H7 (cell line): ENCODE measurements at regions not wholly inside any gene's neighbourhood (a gene's known extent, or its start where the extent isn't known, plus 50 kb on each side); places are given as distances from the start of the nearest gene placed in this dataset.
"Not testable (repeated sequence)": the region's sequence is repeated elsewhere in the genome, so short reads cannot be mapped to it uniquely, and the experiment has no call there.

ENCODE experiments used
- DNase-seq: peaks from one replicate; pipeline ENCODE4 v3.0.0; 2012
- H3K27me3 ChIP-seq: 2 replicates; pipeline ENCODE4 v1.6.0; 2011; ENCODE audit warnings: mild to moderate bottlenecking, low read length; ENCODE audit not compliant: control insufficient read depth, insufficient read depth
- H3K36me3 ChIP-seq: replicated peaks from 2 replicates; pipeline ENCODE4 v1.5.1; 2011; ENCODE audit warnings: low read length; ENCODE audit not compliant: control insufficient read depth, insufficient read depth
- H3K4me3 ChIP-seq: 2 replicates; pipeline ENCODE4 v1.5.1; 2011; ENCODE audit warnings: low read depth, mild to moderate bottlenecking, control low read depth, low read length, moderate library complexity; ENCODE audit not compliant: insufficient read depth

- H3K4me3 ChIP-seq, H3K36me3 ChIP-seq, DNase-seq, H3K27me3 ChIP-seq: not testable (repeated sequence)
Observed at GRCh38 chr16:88142056-88142935, 191.1 kb downstream of the BANP start.

- not testable (repeated sequence) for DNase-seq, H3K4me3 ChIP-seq, H3K27me3 ChIP-seq, H3K36me3 ChIP-seq
Observed at GRCh38 chr16:88143122-88144027, 192.1 kb downstream of the BANP start.

GRCh38 chr16:88144028-88144511 is 192.8 kb downstream of the BANP start:
- DNase-seq = peak; percentile 64
- Histone ChIP-seq H3K27me3 (no peaks in the 10 kb centered on the region), H3K36me3 (no peaks in the 10 kb centered on the region), H3K4me3 (no peak overlapping the region)

GRCh38 chr16:88145376-88145775 is 194.1 kb downstream of the BANP start:
- peak; percentile 72 for DNase-seq
- not testable (repeated sequence) for H3K27me3 ChIP-seq, H3K36me3 ChIP-seq, H3K4me3 ChIP-seq

- not testable (repeated sequence) for DNase-seq, H3K36me3 ChIP-seq, H3K27me3 ChIP-seq, H3K4me3 ChIP-seq
Observed at GRCh38 chr16:88145824-88146405, 194.7 kb downstream of the BANP start.

GRCh38 chr16:88148078-88148477 is 196.8 kb downstream of the BANP start:
- not testable (repeated sequence) for H3K27me3 ChIP-seq, H3K4me3 ChIP-seq, H3K36me3 ChIP-seq
- DNase-seq = peak; percentile 46

GRCh38 chr16:88148682-88149081 is 197.4 kb downstream of the BANP start:
- not testable (repeated sequence) for H3K4me3 ChIP-seq, H3K27me3 ChIP-seq, H3K36me3 ChIP-seq, DNase-seq

- H3K27me3 ChIP-seq, H3K36me3 ChIP-seq, DNase-seq: not testable (repeated sequence)
Observed at GRCh38 chr16:88149158-88149603, 197.9 kb downstream of the BANP start.

GRCh38 chr16:88149663-88150062 is 198.4 kb downstream of the BANP start:
- not testable (repeated sequence) for DNase-seq, H3K36me3 ChIP-seq, H3K4me3 ChIP-seq, H3K27me3 ChIP-seq

More at GRCh38 chr16:88149158-88149603, 197.9 kb downstream of the BANP start:
- H3K4me3 ChIP-seq = not testable (repeated sequence)

GRCh38 chr16:88150456-88151128 is 199.4 kb downstream of the BANP start:
- H3K36me3 ChIP-seq, DNase-seq, H3K27me3 ChIP-seq, H3K4me3 ChIP-seq: not testable (repeated sequence)

- not testable (repeated sequence) for H3K27me3 ChIP-seq, H3K4me3 ChIP-seq, DNase-seq, H3K36me3 ChIP-seq
Observed at GRCh38 chr16:88151129-88151499, 199.9 kb downstream of the BANP start.

GRCh38 chr16:88151859-88152843 is 200.9 kb downstream of the BANP start:
- H3K36me3 ChIP-seq, H3K27me3 ChIP-seq, DNase-seq, H3K4me3 ChIP-seq: not testable (repeated sequence)

- not testable (repeated sequence) for H3K27me3 ChIP-seq, H3K4me3 ChIP-seq, H3K36me3 ChIP-seq
- DNase-seq = peak; percentile 50
Observed at GRCh38 chr16:88152879-88153278, 201.6 kb downstream of the BANP start.
